ENCODE measurements at regions not wholly inside any gene's neighbourhood (a gene's known extent, or its start where the extent isn't known, plus 50 kb on each side); places are given as distances from the start of the nearest gene placed in this dataset.
"Not testable (repeated sequence)": the region's sequence is repeated elsewhere in the genome, so short reads cannot be mapped to it uniquely, and the experiment has no call there.

GRCh38 chr7:109437957-109438356 is 868.3 kb downstream of the DNAJB9 start:
- no peaks in the 10 kb centered on the region for H3K4me1 ChIP-seq (ENCODE audit: insufficient read depth, low read length)
- H3K9me3 ChIP-seq (ENCODE audit: control insufficient read depth, insufficient read depth, low read length): no peaks in the 10 kb centered on the region
- no peaks in the 10 kb centered on the region for H3K36me3 ChIP-seq (ENCODE audit: insufficient read depth, low read length)
- no peak overlapping the region for H3K9ac ChIP-seq (ENCODE audit: low read depth, low read length)

GRCh38 chr7:109449760-109450159 is 880.1 kb downstream of the DNAJB9 start:
- Histone ChIP-seq H3K9ac (ENCODE audit: low read depth, low read length) (no peak overlapping the region), H3K9me3 (ENCODE audit: control insufficient read depth, insufficient read depth, low read length) (peaks cover 8% of the 10 kb centered on the region), H3K4me1 (ENCODE audit: insufficient read depth, low read length) (no peaks in the 10 kb centered on the region), H3K36me3 (ENCODE audit: insufficient read depth, low read length) (no peaks in the 10 kb centered on the region)

GRCh38 chr7:109456116-109456515 is 886.4 kb downstream of the DNAJB9 start:
- no peak overlapping the region for H3K9ac ChIP-seq (ENCODE audit: low read depth, low read length)

GRCh38 chr7:109460296-109460695 is 890.6 kb downstream of the DNAJB9 start:
- no peaks in the 10 kb centered on the region for H3K36me3 ChIP-seq (ENCODE audit: insufficient read depth, low read length)
- H3K9ac ChIP-seq (ENCODE audit: low read depth, low read length): no peak overlapping the region
- no peaks in the 10 kb centered on the region for H3K4me1 ChIP-seq (ENCODE audit: insufficient read depth, low read length)
- no peaks in the 10 kb centered on the region for H3K9me3 ChIP-seq (ENCODE audit: control insufficient read depth, insufficient read depth, low read length)

More at GRCh38 chr7:109456116-109456515, 886.4 kb downstream of the DNAJB9 start:
- H3K4me1 ChIP-seq (ENCODE audit: insufficient read depth, low read length): no peaks in the 10 kb centered on the region
- no peaks in the 10 kb centered on the region for H3K36me3 ChIP-seq (ENCODE audit: insufficient read depth, low read length)
- peaks cover 8% of the 10 kb centered on the region for H3K9me3 ChIP-seq (ENCODE audit: control insufficient read depth, insufficient read depth, low read length)

- H3K9ac ChIP-seq (ENCODE audit: low read depth, low read length): no peak overlapping the region
- no peaks in the 10 kb centered on the region for H3K4me1 ChIP-seq (ENCODE audit: insufficient read depth, low read length)
- no peaks in the 10 kb centered on the region for H3K36me3 ChIP-seq (ENCODE audit: insufficient read depth, low read length)
- H3K9me3 ChIP-seq (ENCODE audit: control insufficient read depth, insufficient read depth, low read length): no peaks in the 10 kb centered on the region
These were observed 892.5 kb downstream of the DNAJB9 start for GRCh38 chr7:109462171-109462570.

GRCh38 chr7:109467729-109468128 is 898.1 kb downstream of the DNAJB9 start:
- H3K9ac ChIP-seq (ENCODE audit: low read depth, low read length); H3K4me1 ChIP-seq (ENCODE audit: insufficient read depth, low read length); H3K9me3 ChIP-seq (ENCODE audit: control insufficient read depth, insufficient read depth, low read length); H3K36me3 ChIP-seq (ENCODE audit: insufficient read depth, low read length): not testable (repeated sequence)

- Histone ChIP-seq H3K9me3 (ENCODE audit: control insufficient read depth, insufficient read depth, low read length) (no peaks in the 10 kb centered on the region), H3K36me3 (ENCODE audit: insufficient read depth, low read length) (no peaks in the 10 kb centered on the region), H3K4me1 (ENCODE audit: insufficient read depth, low read length) (no peaks in the 10 kb centered on the region; the same call in 1 of the 2 replicates), H3K9ac (ENCODE audit: low read depth, low read length) (no peak overlapping the region)
These were observed 903.5 kb downstream of the DNAJB9 start for GRCh38 chr7:109473172-109473571.

GRCh38 chr7:109476409-109476808 is 906.7 kb downstream of the DNAJB9 start:
- no peaks in the 10 kb centered on the region for H3K9me3 ChIP-seq (ENCODE audit: control insufficient read depth, insufficient read depth, low read length)
- H3K9ac ChIP-seq (ENCODE audit: low read depth, low read length): no peak overlapping the region
- H3K36me3 ChIP-seq (ENCODE audit: insufficient read depth, low read length): no peaks in the 10 kb centered on the region
- no peaks in the 10 kb centered on the region; the same call in 1 of the 2 replicates for H3K4me1 ChIP-seq (ENCODE audit: insufficient read depth, low read length)

GRCh38 chr7:109479388-109479787 is 909.7 kb downstream of the DNAJB9 start:
- Histone ChIP-seq H3K9ac (ENCODE audit: low read depth, low read length) (no peak overlapping the region), H3K9me3 (ENCODE audit: control insufficient read depth, insufficient read depth, low read length) (no peaks in the 10 kb centered on the region), H3K4me1 (ENCODE audit: insufficient read depth, low read length) (no peaks in the 10 kb centered on the region; the same call in 1 of the 2 replicates), H3K36me3 (ENCODE audit: insufficient read depth, low read length) (no peaks in the 10 kb centered on the region)

- H3K4me1 ChIP-seq (ENCODE audit: insufficient read depth, low read length); H3K9ac ChIP-seq (ENCODE audit: low read depth, low read length); H3K9me3 ChIP-seq (ENCODE audit: control insufficient read depth, insufficient read depth, low read length); H3K36me3 ChIP-seq (ENCODE audit: insufficient read depth, low read length): not testable (repeated sequence)
These were observed 920.9 kb downstream of the DNAJB9 start for GRCh38 chr7:109490607-109491006.

GRCh38 chr7:109497053-109497452 is 927.4 kb downstream of the DNAJB9 start:
- Histone ChIP-seq H3K4me1 (ENCODE audit: insufficient read depth, low read length) (no peaks in the 10 kb centered on the region), H3K9ac (ENCODE audit: low read depth, low read length) (no peak overlapping the region), H3K36me3 (ENCODE audit: insufficient read depth, low read length) (no peaks in the 10 kb centered on the region), H3K9me3 (ENCODE audit: control insufficient read depth, insufficient read depth, low read length) (no peaks in the 10 kb centered on the region)

GRCh38 chr7:109498131-109498530 is 928.5 kb downstream of the DNAJB9 start:
- no peaks in the 10 kb centered on the region for H3K9me3 ChIP-seq (ENCODE audit: control insufficient read depth, insufficient read depth, low read length)
- H3K4me1 ChIP-seq (ENCODE audit: insufficient read depth, low read length): no peaks in the 10 kb centered on the region
- H3K9ac ChIP-seq (ENCODE audit: low read depth, low read length): no peak overlapping the region
- H3K36me3 ChIP-seq (ENCODE audit: insufficient read depth, low read length): no peaks in the 10 kb centered on the region

GRCh38 chr7:109503421-109503820 is 933.7 kb downstream of the DNAJB9 start:
- no peaks in the 10 kb centered on the region for H3K4me1 ChIP-seq (ENCODE audit: insufficient read depth, low read length)
- H3K9me3 ChIP-seq (ENCODE audit: control insufficient read depth, insufficient read depth, low read length): no peaks in the 10 kb centered on the region
- H3K36me3 ChIP-seq (ENCODE audit: insufficient read depth, low read length): no peaks in the 10 kb centered on the region
- no peak overlapping the region for H3K9ac ChIP-seq (ENCODE audit: low read depth, low read length)

GRCh38 chr7:109522585-109522984 is 952.9 kb downstream of the DNAJB9 start:
- no peaks in the 10 kb centered on the region for H3K36me3 ChIP-seq (ENCODE audit: insufficient read depth, low read length)
- H3K9ac ChIP-seq (ENCODE audit: low read depth, low read length): no peak overlapping the region
- no peaks in the 10 kb centered on the region for H3K9me3 ChIP-seq (ENCODE audit: control insufficient read depth, insufficient read depth, low read length)
- H3K4me1 ChIP-seq (ENCODE audit: insufficient read depth, low read length): no peaks in the 10 kb centered on the region

- H3K36me3 ChIP-seq (ENCODE audit: insufficient read depth, low read length): no peaks in the 10 kb centered on the region
- no peaks in the 10 kb centered on the region for H3K9me3 ChIP-seq (ENCODE audit: control insufficient read depth, insufficient read depth, low read length)
- H3K4me1 ChIP-seq (ENCODE audit: insufficient read depth, low read length): 0 out of 2 replicates have a peak, but pooled peaks cover 7% of the 10 kb centered on the region
- no peak overlapping the region for H3K9ac ChIP-seq (ENCODE audit: low read depth, low read length)
These were observed 958.2 kb downstream of the DNAJB9 start for GRCh38 chr7:109527833-109528232.

- H3K4me1 ChIP-seq (ENCODE audit: insufficient read depth, low read length): 0 out of 2 replicates have a peak, but pooled peaks cover 7% of the 10 kb centered on the region
- no peaks in the 10 kb centered on the region for H3K9me3 ChIP-seq (ENCODE audit: control insufficient read depth, insufficient read depth, low read length)
- no peaks in the 10 kb centered on the region for H3K36me3 ChIP-seq (ENCODE audit: insufficient read depth, low read length)
- no peak overlapping the region for H3K9ac ChIP-seq (ENCODE audit: low read depth, low read length)
These were observed 960.0 kb downstream of the DNAJB9 start for GRCh38 chr7:109529712-109530111.
